Stimulated activated CD4-positive, alpha-beta T cell treated with anti-CD3 and anti-CD28 coated beads, Interleukin-2, amount 100 ng/mL, for 24 hours (primary cell): ENCODE measurements at regions not wholly inside any gene's neighbourhood (a gene's known extent, or its start where the extent isn't known, plus 50 kb on each side); places are given as distances from the start of the nearest gene placed in this dataset.
"Not testable (repeated sequence)": the region's sequence is repeated elsewhere in the genome, so short reads cannot be mapped to it uniquely, and the experiment has no call there.

Experiments used
- DNase-seq, 2 donors: peaks; one replicate each; pipeline ENCODE4 v3.0.0-alpha.2; 2020

DNA sequence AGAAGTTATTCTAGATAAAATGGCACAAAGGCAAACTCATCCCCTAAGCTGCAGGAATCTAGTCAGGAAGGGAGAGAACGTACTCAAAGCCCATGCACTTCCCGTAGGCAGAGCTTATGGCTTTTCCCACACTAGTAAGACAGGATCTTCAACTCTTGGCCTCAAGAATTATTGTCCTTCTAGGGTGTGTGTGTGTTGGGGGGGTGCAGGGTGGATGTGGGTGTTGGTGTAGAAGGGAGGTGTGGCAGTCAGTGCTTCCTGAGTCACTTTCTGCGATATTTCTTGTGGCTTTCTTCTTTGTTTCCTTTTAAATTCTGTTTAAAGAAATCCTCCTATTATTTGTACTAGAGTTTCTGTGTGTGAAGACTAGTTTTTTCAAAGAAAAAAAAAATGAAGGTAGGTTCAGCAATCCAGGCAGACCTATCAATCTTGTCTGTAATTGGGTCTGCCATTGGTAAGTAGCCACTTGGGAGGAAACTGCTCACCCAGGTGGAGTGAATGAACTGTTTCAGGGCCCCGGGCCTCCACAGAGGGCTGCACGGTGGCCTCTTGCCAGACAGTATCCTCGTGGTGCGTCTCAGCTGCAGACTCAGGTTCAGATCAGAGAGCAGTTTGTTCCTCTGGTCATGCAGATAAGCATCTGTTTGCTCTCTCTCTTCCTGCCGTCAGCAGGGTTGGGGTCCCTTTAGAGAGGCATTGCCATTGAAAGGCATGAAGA, 131.9 kb downstream of the NPR3 start:
- DNase-seq = no peak

DNA sequence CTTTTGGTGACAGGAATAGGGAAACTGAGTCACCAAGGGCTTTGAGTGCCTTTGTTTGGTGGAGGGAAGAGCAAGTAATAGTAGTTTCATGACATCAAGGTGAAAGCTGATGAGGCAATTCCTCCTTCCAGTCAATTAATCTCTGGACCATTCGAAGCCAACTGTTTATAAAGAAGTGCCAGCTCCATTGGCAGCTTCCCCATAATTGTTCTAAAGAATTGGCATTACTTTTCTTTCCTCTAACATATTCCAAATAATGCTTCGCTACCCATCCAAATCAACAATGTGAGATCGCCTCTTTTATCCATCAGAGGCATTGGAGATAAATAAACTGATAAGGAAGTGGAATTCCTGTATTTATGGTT, 132.4 kb downstream of the NPR3 start:
- DNase-seq = no peak

DNA sequence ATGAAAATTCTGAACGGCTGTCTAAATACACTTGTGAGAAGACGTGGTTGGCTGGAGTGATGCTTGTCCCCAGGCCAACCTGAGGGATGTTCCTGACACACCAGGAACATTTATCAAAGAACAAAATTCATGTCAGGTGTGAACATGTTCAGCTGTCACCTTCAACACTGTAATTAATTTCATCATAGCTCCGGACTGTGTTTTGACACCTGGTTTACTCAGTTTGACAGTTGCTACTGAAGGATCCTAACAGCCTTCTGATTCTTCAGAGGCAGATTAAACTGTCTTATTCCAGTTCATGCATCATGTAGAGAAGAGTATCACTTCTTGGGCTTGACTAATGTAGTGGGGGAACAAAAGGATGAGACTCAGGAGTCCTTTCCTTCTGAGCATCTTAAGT, 134.1 kb downstream of the NPR3 start:
- DNase-seq = no peak

DNA sequence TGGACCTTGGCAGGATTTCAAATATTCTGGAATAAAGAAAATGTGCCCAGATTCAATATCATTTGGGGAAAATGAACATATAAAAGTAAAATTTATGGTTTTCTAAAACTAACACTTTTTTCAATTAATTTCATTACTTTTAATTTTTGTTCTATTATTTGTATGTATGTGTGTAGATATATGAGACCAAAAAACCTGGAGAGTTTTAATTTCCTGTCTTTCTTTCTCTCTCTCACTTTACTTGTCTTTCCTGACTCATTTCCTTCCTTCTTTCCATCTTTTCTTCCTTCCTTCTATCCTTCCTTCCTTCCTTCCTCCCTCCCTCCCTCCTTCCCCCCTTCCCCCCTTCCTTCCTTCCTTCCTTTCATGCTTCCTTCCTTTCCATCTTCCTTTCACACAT, 137.0 kb downstream of the NPR3 start:
- DNase-seq = no peak

DNA sequence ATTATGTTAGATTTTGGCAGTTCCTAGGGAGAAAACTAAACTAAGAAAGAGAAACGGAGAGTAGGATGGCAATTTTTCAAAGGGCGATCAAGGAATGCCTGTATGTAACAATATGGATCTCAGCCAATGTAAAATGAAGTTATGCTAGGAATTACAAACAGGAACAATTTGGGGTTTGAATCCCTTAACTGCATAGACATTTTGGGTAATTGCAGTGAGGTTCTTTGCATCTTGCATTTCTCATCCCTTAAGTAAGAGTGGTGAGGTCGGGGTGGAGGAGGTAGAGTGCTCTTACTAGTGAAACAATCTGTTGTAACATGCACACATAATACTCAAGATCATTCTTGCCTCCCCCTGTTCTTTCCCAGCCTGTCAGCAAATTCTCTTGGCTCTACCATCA, 137.6 kb downstream of the NPR3 start:
- DNase-seq = no peak

DNA sequence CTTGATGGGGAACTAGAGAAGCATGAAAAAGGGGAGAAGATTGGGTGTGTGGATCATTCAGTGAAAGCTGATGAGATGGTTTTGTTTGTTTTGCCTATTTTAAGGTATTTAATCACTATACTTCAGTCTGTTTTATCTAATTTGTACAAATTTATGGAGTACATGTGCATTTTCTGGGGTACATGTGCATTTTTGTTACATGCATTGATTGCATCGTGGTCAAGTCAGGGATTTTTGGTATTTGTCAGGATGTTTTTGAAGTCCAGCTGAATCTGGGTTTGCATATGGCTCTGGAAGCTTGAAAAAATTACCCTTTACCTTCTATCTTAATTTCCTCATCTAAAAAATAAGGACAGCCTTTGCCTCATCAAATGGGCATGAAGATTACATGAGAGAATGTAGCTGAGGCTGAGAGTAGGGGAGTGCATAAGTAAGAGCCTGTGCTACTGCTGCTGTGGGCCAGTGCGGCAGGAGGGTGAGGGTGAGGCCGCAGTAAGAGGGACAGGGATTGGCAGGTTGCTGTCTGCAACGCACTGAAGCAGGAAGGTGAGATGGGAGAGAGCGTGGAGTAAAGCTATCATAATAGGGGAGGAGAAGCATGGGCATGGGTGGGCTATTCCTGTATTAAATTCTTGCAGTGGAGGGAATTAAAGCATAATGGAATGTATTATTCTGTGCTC, 139.8 kb downstream of the NPR3 start:
- no peak for DNase-seq

DNA sequence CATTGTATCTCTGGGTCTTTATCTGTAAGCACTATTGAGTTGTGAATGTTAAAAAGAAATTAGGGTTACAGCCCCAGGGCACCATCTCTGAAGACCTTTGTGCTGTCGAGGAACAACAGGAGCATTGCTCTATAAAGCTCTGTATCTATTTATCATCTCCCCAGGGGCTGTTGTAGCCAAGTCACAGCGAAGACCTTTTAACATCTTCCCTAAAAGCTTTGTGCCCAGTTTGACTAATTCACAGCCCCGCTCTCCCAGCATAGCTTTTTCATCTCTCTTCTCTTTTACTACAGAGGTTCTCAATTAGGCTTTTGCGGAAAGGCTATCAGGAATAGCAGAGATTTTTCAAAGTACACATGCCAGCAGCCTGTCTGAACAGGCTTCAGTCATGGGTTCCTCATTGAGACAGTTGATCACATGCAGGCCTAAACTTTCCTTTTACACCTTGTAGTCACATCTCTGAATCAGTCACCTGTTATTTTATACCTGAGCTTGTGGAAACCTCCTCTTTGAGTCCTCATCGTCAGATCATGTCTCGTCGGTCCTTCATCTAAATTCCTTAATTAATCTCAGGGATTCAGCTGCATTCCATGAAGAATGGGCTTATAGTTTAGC, 140.5 kb downstream of the NPR3 start:
- no peak for DNase-seq

DNA sequence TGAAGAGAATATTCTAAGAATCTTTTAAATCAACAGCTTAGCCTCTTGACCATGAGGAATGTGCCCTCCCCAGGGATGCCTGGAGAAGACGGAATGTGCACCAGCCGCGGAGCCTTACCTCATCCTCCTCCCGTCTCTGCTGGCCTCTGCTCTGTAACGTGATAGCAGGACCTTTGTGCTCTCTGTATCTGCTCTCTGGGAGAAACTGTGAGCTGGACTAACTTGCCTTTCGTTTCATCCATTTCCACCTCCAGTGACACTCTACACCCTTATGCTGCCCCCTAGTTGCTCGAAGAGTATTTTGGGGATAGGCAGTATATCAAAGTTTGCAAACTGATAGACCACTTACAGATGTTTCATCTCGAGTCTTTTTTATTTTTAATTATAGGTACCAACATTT, 141.4 kb downstream of the NPR3 start:
- DNase-seq = no peak

DNA sequence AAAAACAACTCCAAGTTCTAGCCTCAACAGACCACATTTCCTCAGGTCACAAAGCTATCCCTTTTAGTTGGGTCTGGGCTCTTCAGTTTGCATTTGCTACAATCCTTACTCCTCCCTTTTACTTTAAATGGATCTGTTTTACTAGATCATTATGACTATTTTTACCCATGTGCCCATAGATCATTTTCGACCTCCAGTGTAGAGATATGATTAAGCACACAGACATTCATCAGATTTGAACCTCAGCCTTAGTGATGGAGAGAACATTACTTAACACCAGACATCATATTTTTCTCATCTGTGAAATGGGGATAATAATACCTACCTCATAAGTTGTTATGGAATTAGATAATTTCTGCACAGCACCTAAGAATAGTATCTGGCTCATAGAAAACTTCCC, 141.9 kb downstream of the NPR3 start:
- DNase-seq = no peak

DNA sequence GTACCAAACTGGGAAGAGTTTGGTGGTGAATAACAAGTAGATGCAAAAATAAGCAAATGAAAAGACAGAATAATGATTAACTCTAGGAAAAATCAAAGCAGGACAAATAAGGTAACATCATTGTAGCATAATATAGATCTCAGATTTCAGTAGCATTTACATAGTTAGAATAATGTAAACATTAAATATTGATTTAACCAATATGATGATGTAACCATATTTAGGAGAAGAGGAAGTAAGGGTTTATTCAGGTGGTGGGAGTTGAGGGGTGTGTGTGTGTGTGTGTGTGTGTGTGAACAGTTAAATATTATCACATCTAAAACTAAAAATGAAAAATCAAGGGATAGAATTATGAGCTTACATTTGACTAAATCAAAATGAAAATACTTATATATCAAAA, 143.4 kb downstream of the NPR3 start:
- no peak for DNase-seq

DNA sequence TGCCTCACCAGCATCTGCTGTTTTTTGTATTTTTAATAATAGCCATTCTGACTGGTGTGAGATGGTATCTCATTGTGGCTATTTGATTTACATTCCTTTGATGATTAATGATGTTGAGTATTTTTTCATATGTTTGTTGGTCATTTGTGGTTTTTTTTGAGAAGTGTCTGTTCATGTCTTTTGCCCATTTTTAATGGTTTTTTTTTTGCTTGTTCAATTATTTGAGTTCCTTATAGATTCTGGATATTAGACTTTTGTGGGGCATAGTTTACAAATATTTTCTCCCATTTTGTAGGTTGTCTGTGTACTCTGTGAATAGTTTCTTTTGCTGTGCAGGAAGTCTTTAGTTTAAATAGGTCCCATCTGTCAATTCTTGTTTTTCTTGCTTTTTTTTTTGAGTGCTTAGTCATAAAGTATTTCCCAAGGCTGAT, 148.1 kb downstream of the NPR3 start:
- no peak for DNase-seq

DNA sequence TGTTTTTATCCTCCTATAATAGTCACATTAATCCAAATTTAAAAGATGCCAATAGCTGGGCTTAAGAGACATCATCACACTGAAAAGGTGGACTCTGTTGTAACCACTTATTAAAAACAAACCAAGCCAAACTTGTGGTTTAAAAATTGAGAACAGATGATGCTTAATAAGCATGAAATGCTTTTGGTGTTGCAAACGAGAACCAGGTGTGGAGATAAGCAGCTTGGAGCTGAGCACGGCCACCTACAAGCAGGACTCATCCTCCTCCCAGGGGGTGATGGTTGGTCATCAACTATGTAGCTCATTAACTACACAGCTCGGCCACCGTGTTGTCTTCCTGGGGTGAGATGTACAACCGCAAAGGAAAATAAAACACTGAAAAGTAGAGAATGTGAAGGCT, 154.4 kb downstream of the NPR3 start:
- no peak for DNase-seq

DNA sequence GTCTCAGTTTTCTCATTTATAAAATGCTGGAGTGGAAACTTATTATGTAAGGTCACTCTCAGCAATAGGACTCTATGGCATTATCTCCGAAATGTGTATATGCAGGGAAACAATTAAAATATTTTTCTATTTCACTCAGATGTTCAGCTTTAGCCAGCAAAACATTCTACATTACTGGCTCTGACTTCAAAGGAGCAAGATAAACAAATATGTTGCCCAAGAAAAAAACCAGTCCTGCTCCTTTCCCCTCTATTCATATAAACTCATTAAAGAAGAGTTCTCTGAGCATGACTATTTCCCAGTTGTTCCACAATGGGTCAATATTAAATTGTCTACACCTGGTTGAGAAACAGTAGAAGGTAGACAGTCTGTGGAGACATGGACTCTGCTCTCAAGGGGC, 155.0 kb downstream of the NPR3 start:
- no peak for DNase-seq

DNA sequence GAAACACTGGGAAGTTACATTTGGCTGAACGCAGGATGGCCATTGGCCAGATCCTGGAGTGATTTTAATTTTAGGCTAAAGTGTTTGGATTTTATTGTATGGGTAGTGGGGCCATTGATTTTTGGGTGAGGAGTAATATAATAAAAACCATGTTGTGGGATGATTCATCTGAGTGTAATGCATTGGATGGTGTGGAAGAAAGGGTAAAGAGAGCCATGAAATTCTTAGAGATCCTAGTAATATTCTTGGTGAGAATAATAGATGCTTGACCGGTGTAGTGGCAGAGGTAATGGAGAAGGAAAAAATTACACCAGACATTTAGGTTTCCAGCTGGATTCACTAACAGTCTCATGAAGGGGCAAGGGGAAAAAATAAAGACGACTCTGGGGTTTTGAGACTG, 158.1 kb downstream of the NPR3 start:
- no peak for DNase-seq

DNA sequence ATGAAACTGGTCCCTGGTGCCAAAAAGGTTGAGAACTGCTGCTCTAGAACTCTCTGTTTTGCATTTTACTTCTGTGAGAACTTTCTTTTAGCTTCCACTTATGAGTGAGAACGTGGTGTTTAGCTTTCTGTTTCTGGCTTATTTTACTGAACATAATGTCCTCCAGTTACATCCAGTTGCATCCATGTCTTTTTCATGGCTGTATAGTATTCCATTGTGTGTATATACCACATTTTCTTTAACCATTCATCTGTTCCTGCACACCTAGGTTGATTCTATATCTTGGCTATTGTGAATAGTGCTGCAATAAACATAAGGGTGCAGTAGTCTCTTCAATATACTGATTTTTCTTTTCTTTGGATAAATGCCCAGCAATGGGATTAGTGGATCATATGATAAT, 165.7 kb downstream of the NPR3 start:
- DNase-seq = no peak

DNA sequence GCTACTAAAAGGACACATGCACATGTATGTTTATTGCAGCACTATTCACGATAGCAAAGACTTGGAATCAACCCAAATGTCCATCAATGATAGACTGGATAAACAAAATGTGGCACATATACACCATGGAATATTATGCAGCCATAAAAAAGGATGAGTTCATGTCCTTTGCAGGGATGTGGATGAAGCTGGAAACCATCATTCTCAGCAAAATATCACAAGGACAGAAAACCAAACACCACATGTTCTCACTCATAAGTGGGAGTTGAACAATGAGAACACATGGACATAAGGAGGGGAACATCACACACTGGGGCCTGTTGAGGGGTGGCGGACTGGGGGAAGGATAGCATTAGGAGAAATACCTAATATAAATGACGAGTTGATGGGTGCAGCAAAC, 168.2 kb downstream of the NPR3 start:
- DNase-seq = not testable (repeated sequence)

DNA sequence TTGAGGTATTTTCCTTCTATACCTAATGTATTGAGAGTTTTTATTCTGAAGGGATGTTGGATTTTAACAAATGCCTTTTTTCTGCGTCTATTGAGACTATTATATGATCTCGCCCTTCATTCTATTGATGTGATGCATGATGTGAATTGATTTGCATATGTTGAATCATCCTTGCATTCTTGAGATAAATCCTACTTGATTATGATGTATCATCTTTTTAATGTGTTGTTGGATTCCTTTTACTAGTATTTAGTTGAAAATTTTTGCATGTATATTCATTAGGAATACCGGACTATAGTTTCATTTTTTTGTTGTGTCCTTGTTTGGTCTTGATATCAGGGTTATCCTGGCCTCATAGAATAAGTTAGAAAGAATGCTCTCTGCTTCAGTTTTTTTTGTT, 169.7 kb downstream of the NPR3 start:
- DNase-seq = no peak

DNA sequence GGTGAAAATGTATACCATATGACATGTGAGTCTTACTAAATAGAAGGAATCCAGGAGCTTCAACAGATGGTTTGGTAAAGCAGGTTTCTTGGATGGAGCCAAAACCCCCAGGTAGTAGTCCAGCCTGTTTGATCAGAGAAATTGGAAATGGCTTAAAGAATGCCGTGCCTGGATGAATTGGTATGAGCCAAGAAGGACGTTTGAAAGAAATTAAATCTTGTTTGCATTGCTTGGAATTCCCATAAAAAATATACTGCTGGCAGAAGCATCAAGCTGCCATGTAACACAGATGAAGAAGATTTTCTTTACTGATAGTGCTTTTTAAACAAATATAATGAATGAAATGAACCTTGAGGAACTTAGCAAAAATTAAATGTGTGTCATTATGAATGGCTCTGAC, 176.3 kb downstream of the NPR3 start:
- no peak for DNase-seq

DNA sequence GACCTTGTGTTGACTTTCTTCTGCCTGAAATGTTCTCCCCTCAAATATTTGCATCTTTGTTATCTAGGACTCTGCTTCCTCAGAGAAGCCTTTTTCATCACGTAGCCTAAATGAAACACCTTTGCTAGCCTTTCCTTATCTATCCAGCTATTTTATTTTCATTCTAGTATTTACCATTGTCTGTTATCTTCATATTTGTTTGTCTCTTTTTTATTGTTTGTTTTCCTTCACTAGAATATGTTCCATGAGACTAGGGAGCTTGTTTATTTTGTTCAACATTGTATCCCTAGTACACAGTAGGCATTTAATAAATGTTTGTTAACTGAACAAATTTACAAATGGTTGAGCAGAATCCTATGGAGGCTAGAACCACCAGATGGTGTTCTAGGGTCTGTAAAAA, 178.0 kb downstream of the NPR3 start:
- no peak for DNase-seq

DNA sequence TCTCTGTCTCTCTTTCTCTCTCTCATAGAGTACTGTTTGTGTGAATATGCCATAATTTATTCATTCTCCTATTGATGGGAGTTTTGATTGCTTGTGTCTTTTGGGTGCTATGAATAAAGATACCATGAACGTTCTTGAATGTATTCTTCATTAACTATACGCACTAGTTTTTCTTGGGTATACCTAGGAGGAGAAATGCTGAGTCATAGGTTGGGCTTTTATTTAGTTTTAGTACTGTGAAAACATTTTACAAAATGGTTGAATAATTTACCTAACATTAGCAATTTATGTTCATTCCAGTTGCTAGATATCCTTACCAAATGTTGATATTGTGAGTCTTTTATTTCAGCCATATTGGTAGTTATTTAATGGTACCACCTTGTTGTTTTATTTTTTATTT, 192.5 kb downstream of the NPR3 start:
- no peak for DNase-seq

DNA sequence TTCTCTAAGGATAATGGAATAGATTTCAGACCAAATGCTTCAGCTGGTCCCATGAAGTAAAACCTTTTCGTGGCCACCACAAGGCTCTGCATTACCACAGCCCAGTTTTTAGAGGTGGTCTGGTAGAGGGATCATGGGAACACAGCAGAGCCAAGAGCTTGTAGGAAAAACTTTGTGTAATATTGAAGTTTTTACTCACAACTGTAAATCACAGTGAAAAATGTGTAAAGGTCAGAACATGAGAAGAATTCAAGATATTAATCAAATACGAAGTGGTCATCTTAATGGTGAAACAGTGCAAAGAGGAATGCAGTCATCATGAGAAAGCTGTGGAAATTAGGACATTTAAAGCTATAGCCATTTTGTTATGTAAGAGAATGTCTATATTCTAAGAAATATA, 197.5 kb downstream of the NPR3 start:
- no peak for DNase-seq

DNA sequence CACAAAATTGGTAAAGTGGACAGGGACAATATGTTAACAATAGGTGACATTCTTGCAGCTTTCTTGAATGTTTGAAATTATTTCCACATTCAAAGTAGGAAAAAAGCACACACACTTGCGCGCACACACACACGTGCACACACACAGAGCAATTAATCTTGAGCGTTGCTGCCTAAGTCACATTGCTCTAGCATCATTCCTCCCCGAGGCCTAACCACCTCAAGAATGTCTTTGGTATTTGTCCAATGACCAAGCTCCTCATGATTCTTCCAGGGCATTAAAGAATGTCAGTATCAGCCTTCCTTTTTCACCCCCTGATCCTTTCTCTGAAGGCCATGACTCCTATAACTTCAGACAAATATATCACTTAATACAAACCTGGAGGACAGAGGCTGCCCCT, 198.1 kb downstream of the NPR3 start:
- DNase-seq = no peak

DNA sequence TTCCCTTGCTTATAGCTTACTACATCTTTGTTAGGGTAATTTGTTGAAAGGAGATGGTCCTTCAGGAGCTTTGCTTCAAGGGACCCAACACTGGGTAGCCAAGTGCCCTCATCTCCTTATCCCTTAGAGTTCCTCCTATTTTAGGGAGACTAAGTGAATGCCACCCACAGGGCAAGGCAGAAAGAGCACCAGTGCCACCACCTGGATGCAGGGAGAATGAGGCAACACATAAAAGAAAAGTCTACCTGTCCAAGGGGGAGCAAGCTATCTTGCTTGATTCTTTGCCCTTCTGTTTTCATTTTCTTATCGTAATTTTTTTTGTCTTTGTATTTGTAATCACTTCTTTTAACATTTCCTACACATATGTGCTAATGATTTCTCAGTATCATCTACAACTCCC, 205.5 kb downstream of the NPR3 start:
- no peak for DNase-seq

DNA sequence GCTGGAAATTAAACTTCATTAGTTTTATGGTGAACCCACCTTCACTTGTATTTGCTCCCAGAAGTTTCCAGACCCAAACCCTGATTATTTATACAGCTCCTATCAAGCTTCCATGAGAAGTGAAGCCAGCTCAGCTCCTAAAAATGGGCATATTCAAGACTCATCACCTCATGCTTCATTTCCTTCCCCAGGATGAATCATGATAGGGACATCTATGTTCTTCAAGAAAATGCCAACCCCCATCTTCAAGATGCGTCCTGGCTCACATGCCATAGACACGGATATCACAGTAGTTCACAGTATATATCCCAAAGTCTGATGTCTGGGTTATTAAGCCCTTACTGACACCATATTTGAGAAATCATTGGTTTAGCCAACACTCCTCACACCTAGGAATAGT, 217.6 kb downstream of the NPR3 start:
- DNase-seq = no peak

DNA sequence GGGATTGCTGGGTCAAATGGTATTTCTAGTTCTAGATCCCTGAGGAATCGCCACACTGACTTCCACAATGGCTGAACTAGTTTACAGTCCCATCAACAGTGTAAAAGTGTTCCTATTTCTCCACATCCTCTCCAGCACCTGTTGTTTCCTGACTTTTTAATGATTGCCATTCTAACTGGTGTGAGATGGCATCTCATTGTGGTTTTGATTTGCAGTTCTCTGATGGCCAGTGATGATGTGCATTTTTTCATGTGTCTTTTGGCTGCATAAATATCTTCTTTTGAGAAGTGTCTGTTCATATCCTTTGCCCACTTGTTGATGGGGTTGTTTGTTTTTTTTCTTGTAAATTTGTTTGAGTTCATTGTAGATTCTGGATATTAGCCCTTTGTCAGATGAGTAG, 220.3 kb downstream of the NPR3 start:
- DNase-seq = not testable (repeated sequence)
